BJ (cell line): ENCODE measurements at regions not wholly inside any gene's neighbourhood (a gene's known extent, or its start where the extent isn't known, plus 50 kb on each side); places are given as distances from the start of the nearest gene placed in this dataset.

ENCODE experiments used
- CTCF ChIA-PET: fragments of 350-600 bp; formaldehyde crosslinking; extraction: SDS; loops from one replicate; lab custom pipeline; 2021; ENCODE audit warnings: antibody characterized with exemption, inconsistent platforms; lab: Yijun Ruan, JAX
- POLR2A ChIA-PET: fragments of 300-600 bp; sonication (Branson Sonifier 250); formaldehyde crosslinking; extraction: SDS; loops from one replicate; lab custom pipeline; 2021; ENCODE audit warnings: antibody characterized with exemption; lab: Charles Lee
- DNase-seq: peaks from one replicate; pipeline ENCODE4 v3.0.0-alpha.2; 2011; ENCODE audit warnings: low read depth
- H3K27me3 ChIP-seq: 2 replicates; pipeline ENCODE4 v1.6.0; 2011; ENCODE audit warnings: low read length; ENCODE audit not compliant: control insufficient read depth, insufficient read depth
- H3K36me3 ChIP-seq: 2 replicates; pipeline ENCODE4 v1.5.1; 2011; ENCODE audit warnings: low read length; ENCODE audit not compliant: control insufficient read depth, insufficient read depth
- H3K4me3 ChIP-seq: 2 replicates; pipeline ENCODE4 v1.5.1; 2011; ENCODE audit warnings: low read depth, mild to moderate bottlenecking, control low read depth, low read length
- TF ChIP-seq, protein P1 (sequence below): IDR thresholded peaks from 2 replicates; pipeline ENCODE4 v1.5.1; 2011; ENCODE audit warnings: low read depth, mild to moderate bottlenecking, control low read depth, inconsistent platforms, low read length, moderate library complexity; ENCODE audit not compliant: insufficient read depth

- TF ChIP-seq, protein P1, sequence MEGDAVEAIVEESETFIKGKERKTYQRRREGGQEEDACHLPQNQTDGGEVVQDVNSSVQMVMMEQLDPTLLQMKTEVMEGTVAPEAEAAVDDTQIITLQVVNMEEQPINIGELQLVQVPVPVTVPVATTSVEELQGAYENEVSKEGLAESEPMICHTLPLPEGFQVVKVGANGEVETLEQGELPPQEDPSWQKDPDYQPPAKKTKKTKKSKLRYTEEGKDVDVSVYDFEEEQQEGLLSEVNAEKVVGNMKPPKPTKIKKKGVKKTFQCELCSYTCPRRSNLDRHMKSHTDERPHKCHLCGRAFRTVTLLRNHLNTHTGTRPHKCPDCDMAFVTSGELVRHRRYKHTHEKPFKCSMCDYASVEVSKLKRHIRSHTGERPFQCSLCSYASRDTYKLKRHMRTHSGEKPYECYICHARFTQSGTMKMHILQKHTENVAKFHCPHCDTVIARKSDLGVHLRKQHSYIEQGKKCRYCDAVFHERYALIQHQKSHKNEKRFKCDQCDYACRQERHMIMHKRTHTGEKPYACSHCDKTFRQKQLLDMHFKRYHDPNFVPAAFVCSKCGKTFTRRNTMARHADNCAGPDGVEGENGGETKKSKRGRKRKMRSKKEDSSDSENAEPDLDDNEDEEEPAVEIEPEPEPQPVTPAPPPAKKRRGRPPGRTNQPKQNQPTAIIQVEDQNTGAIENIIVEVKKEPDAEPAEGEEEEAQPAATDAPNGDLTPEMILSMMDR, result no peak
- DNase-seq, result no peak
- ChIA-PET POLR2A (no interaction called here), CTCF (interaction anchor here (1.0 kb wide), 1 partner anchor 10 kb away, joined by 4 read pairs; no protein-coding TSS in a partner anchor)
- Histone ChIP-seq H3K4me3 (no peak overlapping the region), H3K36me3 (no peaks in the 10 kb centered on the region), H3K27me3 (no peaks in the 10 kb centered on the region)
Measured at GRCh38 chr22:26789951-26790350, 132.6 kb downstream of the MIAT start.

DNA sequence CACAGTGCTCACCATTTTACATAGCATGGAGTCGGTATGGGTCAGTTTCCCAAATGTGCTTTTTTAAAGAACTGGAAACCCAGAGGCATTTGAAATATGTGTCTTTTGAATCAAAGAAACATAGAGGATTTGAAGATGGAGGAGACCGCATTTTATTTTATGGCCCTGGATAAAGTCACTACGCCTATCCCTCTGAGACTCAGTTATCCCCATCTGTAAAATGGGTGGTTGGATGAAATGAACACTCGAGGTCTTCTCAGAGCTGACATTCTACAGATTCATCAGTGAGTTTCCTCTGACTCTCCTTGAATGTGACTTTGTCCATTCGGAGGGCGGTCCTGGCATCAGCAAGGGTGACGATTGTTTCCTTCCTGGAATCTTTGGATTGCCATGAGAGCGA lies 135.1 kb downstream of the MIAT start:
- CTCF ChIA-PET, result no interaction called here
- Histone ChIP-seq H3K36me3 (no peaks in the 10 kb centered on the region), H3K27me3 (no peaks in the 10 kb centered on the region), H3K4me3 (no peak overlapping the region)
- no peak for DNase-seq
- POLR2A ChIA-PET, result no interaction called here
- TF ChIP-seq, protein P1, result no peak

DNA sequence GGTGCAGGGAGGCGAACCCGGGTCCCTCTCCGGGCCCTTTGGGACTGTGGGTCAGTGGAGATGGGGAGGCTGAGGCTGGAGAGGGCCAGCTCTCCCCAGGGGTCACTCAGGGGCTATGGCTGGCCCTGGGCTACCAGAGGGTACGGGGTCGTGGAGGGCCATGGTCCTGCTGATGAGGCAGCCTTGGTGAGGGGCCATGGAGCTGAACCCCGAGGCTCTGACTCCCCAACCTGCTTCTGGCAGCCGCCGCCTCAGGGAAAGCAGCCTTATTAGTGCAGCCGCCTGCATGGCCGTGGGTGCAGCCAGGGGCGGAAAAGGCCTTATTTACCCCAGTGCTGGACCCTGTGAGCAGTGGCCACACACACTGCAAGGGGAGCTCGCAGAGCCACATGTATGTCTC lies 139.4 kb downstream of the MIAT start:
- H3K36me3 ChIP-seq, result no peaks in the 10 kb centered on the region
- TF ChIP-seq, protein P1, result no peak
- H3K4me3 ChIP-seq, result no peak overlapping the region
- POLR2A ChIA-PET, result no interaction called here
- CTCF ChIA-PET, result interaction anchor here (0.7 to 2.2 kb wide), 3 partner anchors 9 to 11 kb away, joined by 3 to 6 read pairs (median 3); no protein-coding TSS in a partner anchor
- DNase-seq, result no peak
- H3K27me3 ChIP-seq, result no peaks in the 10 kb centered on the region

- no peak for DNase-seq
- ChIA-PET POLR2A (no interaction called here), CTCF (no interaction called here)
- TF ChIP-seq, protein P1, result no peak
- H3K4me3 ChIP-seq, result no peak overlapping the region
- H3K27me3 ChIP-seq, result no peaks in the 10 kb centered on the region
- no peaks in the 10 kb centered on the region for H3K36me3 ChIP-seq
Measured at GRCh38 chr22:26797910-26798309, 140.5 kb downstream of the MIAT start.

DNA sequence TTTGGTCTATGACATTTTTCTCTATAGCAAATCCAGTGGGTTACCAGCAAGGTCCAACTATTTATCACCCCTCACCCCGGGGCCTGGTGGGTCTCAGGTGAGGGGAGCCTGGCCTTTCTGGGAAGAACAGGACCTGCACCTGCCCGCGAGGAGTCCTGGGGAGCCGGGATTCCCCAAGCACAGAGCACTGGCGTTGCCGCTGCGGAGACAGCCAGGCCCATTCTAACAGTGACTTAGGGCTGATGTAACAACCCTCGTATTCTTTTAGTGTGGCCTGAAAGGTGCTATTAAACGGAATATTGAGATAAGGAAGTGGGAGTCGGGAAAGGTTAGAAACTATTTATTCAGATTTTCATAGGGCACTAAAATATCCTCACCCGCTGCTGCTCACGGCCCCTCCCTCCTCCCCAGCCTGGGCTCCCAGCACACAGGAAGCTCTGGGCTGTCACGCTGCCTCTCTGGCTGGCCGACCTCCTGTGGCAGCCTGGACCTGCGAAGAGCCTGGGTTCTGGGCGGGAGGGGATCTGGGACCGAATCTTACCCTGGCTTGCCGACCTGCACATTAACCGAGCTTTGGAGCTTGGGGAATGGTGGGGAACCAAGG lies 141.2 kb downstream of the MIAT start:
- H3K36me3 ChIP-seq, result no peaks in the 10 kb centered on the region
- DNase-seq, result no peak
- no peak overlapping the region for H3K4me3 ChIP-seq
- TF ChIP-seq, protein P1, result no peak
- CTCF ChIA-PET, result interaction anchor here (0.9 kb wide), 1 partner anchor 606 kb away, joined by 3 read pairs; no protein-coding TSS in a partner anchor
- POLR2A ChIA-PET, result no interaction called here
- H3K27me3 ChIP-seq, result no peaks in the 10 kb centered on the region
